Stomach (tissue), 8 donors: ENCODE measurements at regions not wholly inside any gene's neighbourhood (a gene's known extent, or its start where the extent isn't known, plus 50 kb on each side); places are given as distances from the start of the nearest gene placed in this dataset.

Source experiments
- DNase-seq, 2 donors: peaks; one replicate each; pipeline versions ENCODE4 v3.0.0 to v3.0.0-alpha.2; 2013 to 2019
- H3K27ac ChIP-seq, 5 donors: fragments of 200-600 bp in 4 of 5; sonication (generic) in 4 of 5; one replicate each; pipeline ENCODE4 v1.5.1; 2013 to 2019; ENCODE audit warnings: mild to moderate bottlenecking in 1 of 5, moderate library complexity in 1 of 5
- H3K27me3 ChIP-seq, 3 donors: fragments of 200-600 bp; sonication (generic); one replicate each; pipeline ENCODE4 v1.5.1; 2017 to 2019; ENCODE audit warnings: mixed run types in 1 of 3
- H3K36me3 ChIP-seq, 4 donors: fragments of 200-600 bp; sonication (generic); 1 replicate in 3 of 4; 2 replicates in 1 of 4; pipeline ENCODE4 v1.5.1; 2016 to 2019
- H3K4me1 ChIP-seq, 4 donors: fragments of 200-600 bp; sonication (generic); one replicate each; pipeline ENCODE4 v1.5.1; 2016 to 2019
- H3K4me3 ChIP-seq, 4 donors: fragments of 200-600 bp; sonication (generic) in 3 of 4; one replicate each; pipeline ENCODE4 v1.5.1; 2016 to 2019; ENCODE audit warnings: mild to moderate bottlenecking in 1 of 4
- H3K9me3 ChIP-seq, 4 donors: fragments of 200-600 bp; sonication (generic); one replicate each; pipeline ENCODE4 v1.5.1; 2016 to 2019
- EP300 ChIP-seq: sonication (generic); formaldehyde crosslinking; IDR thresholded peaks from one replicate; pipeline ENCODE4 v1.6.1; 2017; ENCODE audit warnings: antibody characterized with exemption
- POLR2A ChIP-seq, 4 donors: fragments of 450-650 bp; IDR thresholded peaks; one replicate each; pipeline ENCODE4 v1.6.1; 2016; ENCODE audit warnings: antibody characterized with exemption in 4 of 4, control low read depth in 2 of 4, mild to moderate bottlenecking in 1 of 4, moderate library complexity in 1 of 4
- POLR2AphosphoS5 ChIP-seq, 3 donors: sonication (generic); formaldehyde crosslinking; IDR thresholded peaks; one replicate each; pipeline ENCODE4 v1.6.1; 2016; ENCODE audit warnings: antibody characterized with exemption in 3 of 3
- WGBS, 5 donors: extraction: QIAGEN DNeasy Blood & Tissue Kit in 3 of 5; methylation state at CpG; one replicate each; pipeline versions ENCODE4 v1.1.5 to v1.1.7; 2013 to 2018; 5-methylcytosine and 5-hydroxymethylcytosine counted together
- intact Hi-C: fragments of 100-400 bp; cut with DNase I; formaldehyde crosslinking; loops from one replicate; pipeline ENCODE4 v1.15.1; 2023; ENCODE audit warnings: low total_unique reads
- TF ChIP-seq, protein P1 (sequence below), 7 experiments: fragments of 450-650 bp in 4 of 7; fragments of 200-600 bp in 3 of 7; sonication (generic) in 3 of 7; IDR thresholded peaks; one replicate each; pipeline ENCODE4 v1.5.1; 2016 to 2019; ENCODE audit warnings: antibody characterized with exemption in 7 of 7, control low read depth in 2 of 7, mild to moderate bottlenecking in 1 of 7
- donor health status: healthy with polysubstance abuse.
- donor health status: Bipolar disorder and iron deficiency.
- donor health status: healthy.

GRCh38 chr20:57064836-57065235, 201.6 kb downstream of the BMP7 start:
- Histone ChIP-seq H3K9me3 (no peaks in the 10 kb centered on the region), H3K27ac (no peak overlapping the region), H3K27me3 (peaks cover 0 to 65% (median 22%) of the 10 kb centered on the region in 3 donors), H3K4me3 (no peak overlapping the region), H3K36me3 (no peaks in the 10 kb centered on the region), H3K4me1 (no peaks in the 10 kb centered on the region)
- no peak for TF ChIP-seq EP300
- TF ChIP-seq POLR2A (IDR thresholded peaks at IDR 0.05) = no peak
- TF ChIP-seq POLR2AphosphoS5 (IDR thresholded peaks at IDR 0.05) = no peak
- TF ChIP-seq, protein P1, sequence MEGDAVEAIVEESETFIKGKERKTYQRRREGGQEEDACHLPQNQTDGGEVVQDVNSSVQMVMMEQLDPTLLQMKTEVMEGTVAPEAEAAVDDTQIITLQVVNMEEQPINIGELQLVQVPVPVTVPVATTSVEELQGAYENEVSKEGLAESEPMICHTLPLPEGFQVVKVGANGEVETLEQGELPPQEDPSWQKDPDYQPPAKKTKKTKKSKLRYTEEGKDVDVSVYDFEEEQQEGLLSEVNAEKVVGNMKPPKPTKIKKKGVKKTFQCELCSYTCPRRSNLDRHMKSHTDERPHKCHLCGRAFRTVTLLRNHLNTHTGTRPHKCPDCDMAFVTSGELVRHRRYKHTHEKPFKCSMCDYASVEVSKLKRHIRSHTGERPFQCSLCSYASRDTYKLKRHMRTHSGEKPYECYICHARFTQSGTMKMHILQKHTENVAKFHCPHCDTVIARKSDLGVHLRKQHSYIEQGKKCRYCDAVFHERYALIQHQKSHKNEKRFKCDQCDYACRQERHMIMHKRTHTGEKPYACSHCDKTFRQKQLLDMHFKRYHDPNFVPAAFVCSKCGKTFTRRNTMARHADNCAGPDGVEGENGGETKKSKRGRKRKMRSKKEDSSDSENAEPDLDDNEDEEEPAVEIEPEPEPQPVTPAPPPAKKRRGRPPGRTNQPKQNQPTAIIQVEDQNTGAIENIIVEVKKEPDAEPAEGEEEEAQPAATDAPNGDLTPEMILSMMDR (IDR thresholded peaks at IDR 0.05) = no peak
- intact Hi-C loops = no loop called here
- WGBS, 5 donors = 78 to 89% (median 83%) methylated on average over 3 to 5 of the region's 5 CpGs
- no peak for DNase-seq

DNA sequence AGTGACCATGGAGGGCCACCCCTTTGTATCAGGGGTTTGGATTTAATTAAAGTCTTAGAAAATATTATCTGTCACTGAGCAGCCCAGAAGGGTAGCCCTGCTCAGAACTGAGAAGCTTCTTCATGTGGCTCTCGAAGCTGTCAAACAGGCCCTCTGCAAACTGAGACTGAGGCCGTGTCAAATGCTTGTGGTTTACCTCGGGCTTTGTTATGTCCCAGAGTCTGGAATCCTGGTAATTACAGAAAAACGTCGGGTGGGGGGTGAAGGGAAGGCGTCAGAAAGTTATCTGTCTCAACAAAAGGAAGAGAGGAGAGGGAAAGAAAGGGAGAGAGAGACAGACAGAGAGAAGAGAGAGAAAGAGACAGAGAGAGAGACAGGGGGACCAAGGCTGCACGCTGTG, 200.8 kb downstream of the BMP7 start:
- TF ChIP-seq EP300 (no peak), POLR2AphosphoS5 (IDR thresholded peaks at IDR 0.05) (no peak), POLR2A (IDR thresholded peaks at IDR 0.05) (no peak)
- TF ChIP-seq, protein P1 (IDR thresholded peaks at IDR 0.05) = no peak
- DNase-seq = no peak
- no peaks in the 10 kb centered on the region for H3K4me1 ChIP-seq
- no peaks in the 10 kb centered on the region for H3K9me3 ChIP-seq
- WGBS, 5 donors = 14 to 24% (median 19%) methylated on average over 7 of the region's 7 CpGs
- no peak overlapping the region for H3K4me3 ChIP-seq
- H3K27ac ChIP-seq = no peak overlapping the region
- no peaks in the 10 kb centered on the region for H3K36me3 ChIP-seq
- intact Hi-C loops = no loop called here
- H3K27me3 ChIP-seq = peaks cover 0 to 70% (median 26%) of the 10 kb centered on the region in 3 donors

DNA sequence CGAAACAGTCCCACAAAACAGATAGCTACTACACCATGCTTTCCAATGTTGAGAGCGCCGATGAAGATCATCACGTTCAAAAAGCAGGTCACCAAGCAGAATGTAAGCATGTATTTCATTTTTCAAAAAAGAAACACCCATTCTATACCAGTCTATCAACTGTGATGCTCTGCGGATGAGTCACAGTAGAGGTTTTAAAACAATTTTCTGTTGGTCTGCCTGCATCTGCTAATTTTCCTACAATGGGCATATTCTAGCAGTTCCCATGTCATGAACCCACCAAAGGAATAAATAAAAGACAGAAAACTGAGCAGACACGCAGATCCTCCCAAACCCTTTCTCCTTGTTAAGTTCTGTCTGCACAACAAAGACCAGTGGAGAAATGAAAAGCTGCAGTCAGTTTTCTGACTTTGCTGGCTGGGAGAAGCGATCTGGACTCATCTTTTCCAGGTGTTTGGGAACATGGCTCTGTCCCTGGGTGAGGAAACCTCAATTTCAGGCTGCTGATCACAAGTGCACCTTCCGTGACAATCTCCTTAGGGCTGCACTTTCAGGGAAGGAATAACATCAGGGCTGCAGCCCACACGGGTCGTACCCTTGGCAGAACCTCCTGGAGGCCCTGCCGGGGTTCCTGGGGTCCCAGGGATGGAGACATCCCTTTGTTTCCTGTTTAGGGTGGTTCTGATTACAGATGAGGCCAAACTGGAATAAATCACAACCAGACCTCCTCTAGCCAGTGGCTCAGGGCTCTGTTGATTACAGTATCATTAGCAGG, 200.1 kb downstream of the BMP7 start:
- Histone ChIP-seq H3K9me3 (no peaks in the 10 kb centered on the region), H3K4me1 (no peaks in the 10 kb centered on the region), H3K4me3 (no peak overlapping the region), H3K27me3 (peaks cover 0 to 70% (median 32%) of the 10 kb centered on the region in 3 donors), H3K36me3 (no peaks in the 10 kb centered on the region), H3K27ac (no peak overlapping the region)
- DNase-seq = no peak
- no peak for TF ChIP-seq POLR2A (IDR thresholded peaks at IDR 0.05)
- no peak for TF ChIP-seq EP300
- no peak for TF ChIP-seq POLR2AphosphoS5 (IDR thresholded peaks at IDR 0.05)
- TF ChIP-seq, protein P1 (IDR thresholded peaks at IDR 0.05) = no peak
- intact Hi-C loops = no loop called here
- 72 to 76% (median 75%) methylated on average over 11 of the region's 11 CpGs for WGBS, 5 donors

- H3K27me3 ChIP-seq = peaks cover 0 to 77% (median 45%) of the 10 kb centered on the region in 3 donors
Measured at GRCh38 chr20:57069442-57069841, 197.0 kb downstream of the BMP7 start.

More at GRCh38 chr20:57069442-57069841, 197.0 kb downstream of the BMP7 start:
- Histone ChIP-seq H3K36me3 (no peaks in the 10 kb centered on the region), H3K4me3 (no peak overlapping the region), H3K4me1 (no peaks in the 10 kb centered on the region), H3K27ac (no peak overlapping the region), H3K9me3 (no peaks in the 10 kb centered on the region)
- DNase-seq = no peak
- intact Hi-C loops = no loop called here
- no peak for TF ChIP-seq POLR2AphosphoS5 (IDR thresholded peaks at IDR 0.05)
- TF ChIP-seq EP300 = no peak
- TF ChIP-seq, protein P1 (IDR thresholded peaks at IDR 0.05) = no peak
- no peak for TF ChIP-seq POLR2A (IDR thresholded peaks at IDR 0.05)
- WGBS, 5 donors = 38 to 55% (median 44%) methylated on average over 8 of the region's 8 CpGs
